ENCODE measurements at regions not wholly inside any gene's neighbourhood (a gene's known extent, or its start where the extent isn't known, plus 50 kb on each side); places are given as distances from the start of the nearest gene placed in this dataset.

GRCh38 chr14:98161356-98161755 is 1110.6 kb downstream of the BCL11B start:
- in situ Hi-C loops (cut with HindIII; ENCODE audit: low sequenced_read_pairs): no loop called here

GRCh38 chr14:98162856-98163805 is 1108.9 kb downstream of the BCL11B start:
- in situ Hi-C loops (cut with HindIII; ENCODE audit: low sequenced_read_pairs): no loop called here

- in situ Hi-C loops (cut with HindIII; ENCODE audit: low sequenced_read_pairs): no loop called here
These were observed 1108.1 kb downstream of the BCL11B start for GRCh38 chr14:98163873-98164272.

GRCh38 chr14:98165976-98166375 is 1106.0 kb downstream of the BCL11B start:
- in situ Hi-C loops (cut with HindIII; ENCODE audit: low sequenced_read_pairs): no loop called here

GRCh38 chr14:98167275-98167674 is 1104.7 kb downstream of the BCL11B start:
- in situ Hi-C loops (cut with HindIII; ENCODE audit: low sequenced_read_pairs): no loop called here

GRCh38 chr14:98167705-98168104 is 1104.3 kb downstream of the BCL11B start:
- in situ Hi-C loops (cut with HindIII; ENCODE audit: low sequenced_read_pairs): no loop called here

GRCh38 chr14:98168211-98168985 is 1103.6 kb downstream of the BCL11B start:
- in situ Hi-C loops (cut with HindIII; ENCODE audit: low sequenced_read_pairs): no loop called here

- in situ Hi-C loops (cut with HindIII; ENCODE audit: low sequenced_read_pairs): no loop called here
These were observed 1102.8 kb downstream of the BCL11B start for GRCh38 chr14:98169170-98169587.

- in situ Hi-C loops (cut with HindIII; ENCODE audit: low sequenced_read_pairs): no loop called here
These were observed 1101.4 kb downstream of the BCL11B start for GRCh38 chr14:98170575-98170974.

GRCh38 chr14:98171654-98172053 is 1100.3 kb downstream of the BCL11B start:
- in situ Hi-C loops (cut with HindIII; ENCODE audit: low sequenced_read_pairs): no loop called here

GRCh38 chr14:98172243-98172778 is 1099.7 kb downstream of the BCL11B start:
- in situ Hi-C loops (cut with HindIII; ENCODE audit: low sequenced_read_pairs): no loop called here

GRCh38 chr14:98173305-98173704 is 1098.7 kb downstream of the BCL11B start:
- in situ Hi-C loops (cut with HindIII; ENCODE audit: low sequenced_read_pairs): no loop called here

- in situ Hi-C loops (cut with HindIII; ENCODE audit: low sequenced_read_pairs): no loop called here
These were observed 1098.0 kb downstream of the BCL11B start for GRCh38 chr14:98174041-98174440.

GRCh38 chr14:98175436-98175835 is 1096.6 kb downstream of the BCL11B start:
- in situ Hi-C loops (cut with HindIII; ENCODE audit: low sequenced_read_pairs): no loop called here

GRCh38 chr14:98175881-98176280 is 1096.1 kb downstream of the BCL11B start:
- in situ Hi-C loops (cut with HindIII; ENCODE audit: low sequenced_read_pairs): no loop called here

GRCh38 chr14:98176892-98177291 is 1095.1 kb downstream of the BCL11B start:
- in situ Hi-C loops (cut with HindIII; ENCODE audit: low sequenced_read_pairs): no loop called here

- in situ Hi-C loops (cut with HindIII; ENCODE audit: low sequenced_read_pairs): no loop called here
These were observed 1094.4 kb downstream of the BCL11B start for GRCh38 chr14:98177551-98177950.

GRCh38 chr14:98181241-98181640 is 1090.8 kb downstream of the BCL11B start:
- in situ Hi-C loops (cut with HindIII; ENCODE audit: low sequenced_read_pairs): no loop called here

- in situ Hi-C loops (cut with HindIII; ENCODE audit: low sequenced_read_pairs): no loop called here
These were observed 1090.2 kb downstream of the BCL11B start for GRCh38 chr14:98181768-98182167.

GRCh38 chr14:98182393-98183055 is 1089.5 kb downstream of the BCL11B start:
- in situ Hi-C loops (cut with HindIII; ENCODE audit: low sequenced_read_pairs): no loop called here

GRCh38 chr14:98183556-98183955 is 1088.4 kb downstream of the BCL11B start:
- in situ Hi-C loops (cut with HindIII; ENCODE audit: low sequenced_read_pairs): no loop called here
